ENCODE measurements at regions not wholly inside any gene's neighbourhood (a gene's known extent, or its start where the extent isn't known, plus 50 kb on each side); places are given as distances from the start of the nearest gene placed in this dataset.
A peak's percentile ranks its signal among the peaks of the same experiment; 100 is the strongest.
"Not testable (repeated sequence)": the region's sequence is repeated elsewhere in the genome, so short reads cannot be mapped to it uniquely, and the experiment has no call there.

- no peak overlapping the region for H3K27ac ChIP-seq (ENCODE audit: low read depth, low read length)
These were observed 52.7 kb upstream of the LARP1 start for GRCh38 chr5:154702477-154702876.

GRCh38 chr5:154701725-154702124, 53.5 kb upstream of the LARP1 start:
- H3K27me3 ChIP-seq (ENCODE audit: insufficient read depth, low read length); H3K4me3 ChIP-seq (ENCODE audit: low read depth, low read length); H3K36me3 ChIP-seq (ENCODE audit: insufficient read depth, low read length); H3K79me2 ChIP-seq (ENCODE audit: control insufficient read depth, insufficient read depth, low read length, unreplicated experiment); H2AFZ ChIP-seq (ENCODE audit: low read length, unreplicated experiment); H3K27ac ChIP-seq (ENCODE audit: low read depth, low read length): not testable (repeated sequence)
- H3K4me1 ChIP-seq (ENCODE audit: control insufficient read depth, insufficient read depth, low read length, unreplicated experiment) = peaks cover 18% of the 10 kb centered on the region

More at GRCh38 chr5:154702477-154702876, 52.7 kb upstream of the LARP1 start:
- no peaks in the 10 kb centered on the region for H3K36me3 ChIP-seq (ENCODE audit: insufficient read depth, low read length)
- no peaks in the 10 kb centered on the region for H3K27me3 ChIP-seq (ENCODE audit: insufficient read depth, low read length)
- no peaks in the 10 kb centered on the region for H3K79me2 ChIP-seq (ENCODE audit: control insufficient read depth, insufficient read depth, low read length, unreplicated experiment)
- peaks cover 13% of the 10 kb centered on the region for H3K4me1 ChIP-seq (ENCODE audit: control insufficient read depth, insufficient read depth, low read length, unreplicated experiment)
- H3K4me3 ChIP-seq (ENCODE audit: low read depth, low read length) = no peak overlapping the region
- H2AFZ ChIP-seq (ENCODE audit: low read length, unreplicated experiment) = no peak overlapping the region

DNA sequence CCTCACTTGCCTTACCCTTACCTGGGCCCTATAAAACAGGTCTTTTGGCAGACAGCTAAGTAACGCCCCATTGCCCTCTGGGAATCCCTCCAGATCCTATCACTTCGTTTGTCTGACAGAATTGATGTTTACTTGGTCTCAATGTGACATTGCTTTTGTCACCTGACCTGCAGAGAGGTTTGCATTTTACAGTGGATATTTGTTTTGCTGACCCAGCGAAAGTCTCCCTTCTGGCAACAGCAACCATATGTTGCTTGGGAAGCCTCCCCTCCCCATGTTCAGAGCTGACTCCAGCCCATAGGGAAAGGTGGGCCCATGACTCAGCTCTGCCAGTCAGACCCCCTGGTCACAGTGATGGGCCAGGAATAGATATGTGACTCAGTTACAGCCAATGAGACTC, 54.0 kb upstream of the LARP1 start:
- no peak overlapping the region for H3K27ac ChIP-seq (ENCODE audit: low read depth, low read length)
- H3K4me3 ChIP-seq (ENCODE audit: low read depth, low read length) = no peak overlapping the region
- no peaks in the 10 kb centered on the region for H3K36me3 ChIP-seq (ENCODE audit: insufficient read depth, low read length)
- no peaks in the 10 kb centered on the region for H3K27me3 ChIP-seq (ENCODE audit: insufficient read depth, low read length)
- H2AFZ ChIP-seq (ENCODE audit: low read length, unreplicated experiment) = no peak overlapping the region
- no peaks in the 10 kb centered on the region for H3K79me2 ChIP-seq (ENCODE audit: control insufficient read depth, insufficient read depth, low read length, unreplicated experiment)
- H3K4me1 ChIP-seq (ENCODE audit: control insufficient read depth, insufficient read depth, low read length, unreplicated experiment) = peaks cover 18% of the 10 kb centered on the region

DNA sequence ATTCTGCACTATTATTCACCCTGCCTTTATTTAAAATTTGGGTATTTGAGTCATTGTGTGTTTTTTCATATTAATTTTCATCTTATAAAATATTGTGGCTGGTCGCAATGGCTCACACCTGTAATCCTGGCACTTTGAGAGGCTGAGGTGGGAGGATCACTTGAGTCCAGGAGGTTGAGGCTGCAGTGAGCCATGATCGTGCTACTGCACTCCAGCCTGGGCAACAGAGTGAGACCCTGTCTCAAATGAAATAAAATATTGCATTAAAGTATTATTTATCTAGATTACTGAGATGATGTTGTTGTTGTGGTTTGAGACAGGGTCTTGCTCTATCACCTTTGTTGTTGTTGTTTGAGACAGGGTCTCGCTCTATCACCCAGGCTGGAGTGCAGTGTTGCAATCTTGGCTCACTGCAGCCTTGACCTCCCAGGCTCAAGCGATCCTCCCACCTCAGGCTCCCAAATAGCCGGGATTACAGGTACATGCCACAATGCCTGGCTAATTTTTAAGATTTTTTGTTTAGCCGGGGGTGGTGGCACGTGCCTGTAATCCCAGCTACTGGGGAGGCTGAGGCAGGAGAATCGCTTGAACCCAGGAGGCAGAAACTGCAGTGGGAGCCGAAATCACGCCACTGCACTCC, 54.8 kb upstream of the LARP1 start:
- H3K79me2 ChIP-seq (ENCODE audit: control insufficient read depth, insufficient read depth, low read length, unreplicated experiment); H3K4me3 ChIP-seq (ENCODE audit: low read depth, low read length); H2AFZ ChIP-seq (ENCODE audit: low read length, unreplicated experiment); H3K27me3 ChIP-seq (ENCODE audit: insufficient read depth, low read length); H3K36me3 ChIP-seq (ENCODE audit: insufficient read depth, low read length); H3K27ac ChIP-seq (ENCODE audit: low read depth, low read length): not testable (repeated sequence)
- peaks cover 18% of the 10 kb centered on the region for H3K4me1 ChIP-seq (ENCODE audit: control insufficient read depth, insufficient read depth, low read length, unreplicated experiment)

GRCh38 chr5:154698763-154699162, 56.4 kb upstream of the LARP1 start:
- Histone ChIP-seq H3K4me1 (ENCODE audit: control insufficient read depth, insufficient read depth, low read length, unreplicated experiment) (peaks cover 18% of the 10 kb centered on the region), H3K79me2 (ENCODE audit: control insufficient read depth, insufficient read depth, low read length, unreplicated experiment) (no peaks in the 10 kb centered on the region), H3K27me3 (ENCODE audit: insufficient read depth, low read length) (no peaks in the 10 kb centered on the region), H3K27ac (ENCODE audit: low read depth, low read length) (no peak overlapping the region), H3K4me3 (ENCODE audit: low read depth, low read length) (peak overlapping the region; percentile 42), H3K36me3 (ENCODE audit: insufficient read depth, low read length) (no peaks in the 10 kb centered on the region), H2AFZ (ENCODE audit: low read length, unreplicated experiment) (peak overlapping the region; percentile 85)

- peak overlapping the region; percentile 48 for H2AFZ ChIP-seq (ENCODE audit: low read length, unreplicated experiment)
- no peak overlapping the region for H3K27ac ChIP-seq (ENCODE audit: low read depth, low read length)
- peaks cover 21% of the 10 kb centered on the region for H3K4me1 ChIP-seq (ENCODE audit: control insufficient read depth, insufficient read depth, low read length, unreplicated experiment)
- no peaks in the 10 kb centered on the region for H3K27me3 ChIP-seq (ENCODE audit: insufficient read depth, low read length)
- H3K79me2 ChIP-seq (ENCODE audit: control insufficient read depth, insufficient read depth, low read length, unreplicated experiment) = no peaks in the 10 kb centered on the region
- H3K36me3 ChIP-seq (ENCODE audit: insufficient read depth, low read length) = no peaks in the 10 kb centered on the region
- peak overlapping the region; percentile 19; the same call in 1 of the 2 replicates for H3K4me3 ChIP-seq (ENCODE audit: low read depth, low read length)
These were observed 57.8 kb upstream of the LARP1 start for GRCh38 chr5:154697371-154697770.

- H3K4me3 ChIP-seq (ENCODE audit: low read depth, low read length) = peak overlapping the region; percentile 19; the same call in 1 of the 2 replicates
- no peak overlapping the region for H2AFZ ChIP-seq (ENCODE audit: low read length, unreplicated experiment)
- peaks cover 26% of the 10 kb centered on the region for H3K4me1 ChIP-seq (ENCODE audit: control insufficient read depth, insufficient read depth, low read length, unreplicated experiment)
- no peaks in the 10 kb centered on the region for H3K36me3 ChIP-seq (ENCODE audit: insufficient read depth, low read length)
- no peak overlapping the region for H3K27ac ChIP-seq (ENCODE audit: low read depth, low read length)
- no peaks in the 10 kb centered on the region for H3K79me2 ChIP-seq (ENCODE audit: control insufficient read depth, insufficient read depth, low read length, unreplicated experiment)
- H3K27me3 ChIP-seq (ENCODE audit: insufficient read depth, low read length) = no peaks in the 10 kb centered on the region
These were observed 58.3 kb upstream of the LARP1 start for GRCh38 chr5:154696891-154697290.

DNA sequence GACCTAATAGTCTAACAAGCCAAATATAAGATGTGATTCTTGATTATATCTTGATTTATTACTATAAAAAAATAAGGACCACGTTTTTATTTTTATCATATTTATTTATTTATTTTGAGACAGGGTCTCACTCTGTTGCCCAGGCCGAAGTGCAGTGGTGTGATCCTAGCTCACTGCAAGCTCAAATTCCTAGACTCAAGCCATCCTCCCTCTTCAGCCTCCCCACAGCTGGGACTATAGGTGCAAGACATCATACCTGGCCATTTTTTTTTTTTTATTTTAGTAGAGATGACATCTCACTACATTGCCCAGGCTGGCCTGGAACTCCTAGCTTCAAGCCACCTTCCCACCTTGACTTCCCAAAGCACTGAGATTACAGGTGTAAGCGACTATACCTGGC, 61.0 kb upstream of the LARP1 start:
- Histone ChIP-seq H3K36me3 (ENCODE audit: insufficient read depth, low read length) (no peaks in the 10 kb centered on the region), H3K4me3 (ENCODE audit: low read depth, low read length) (no peak overlapping the region), H3K79me2 (ENCODE audit: control insufficient read depth, insufficient read depth, low read length, unreplicated experiment) (no peaks in the 10 kb centered on the region), H3K27me3 (ENCODE audit: insufficient read depth, low read length) (no peaks in the 10 kb centered on the region), H3K4me1 (ENCODE audit: control insufficient read depth, insufficient read depth, low read length, unreplicated experiment) (peaks cover 27% of the 10 kb centered on the region), H2AFZ (ENCODE audit: low read length, unreplicated experiment) (no peak overlapping the region), H3K27ac (ENCODE audit: low read depth, low read length) (no peak overlapping the region)

GRCh38 chr5:154690488-154690887, 64.7 kb upstream of the LARP1 start:
- Histone ChIP-seq H3K27ac (ENCODE audit: low read depth, low read length) (no peak overlapping the region), H3K4me3 (ENCODE audit: low read depth, low read length) (no peak overlapping the region), H3K79me2 (ENCODE audit: control insufficient read depth, insufficient read depth, low read length, unreplicated experiment) (no peaks in the 10 kb centered on the region), H2AFZ (ENCODE audit: low read length, unreplicated experiment) (no peak overlapping the region), H3K27me3 (ENCODE audit: insufficient read depth, low read length) (no peaks in the 10 kb centered on the region), H3K4me1 (ENCODE audit: control insufficient read depth, insufficient read depth, low read length, unreplicated experiment) (peaks cover 13% of the 10 kb centered on the region), H3K36me3 (ENCODE audit: insufficient read depth, low read length) (no peaks in the 10 kb centered on the region)

DNA sequence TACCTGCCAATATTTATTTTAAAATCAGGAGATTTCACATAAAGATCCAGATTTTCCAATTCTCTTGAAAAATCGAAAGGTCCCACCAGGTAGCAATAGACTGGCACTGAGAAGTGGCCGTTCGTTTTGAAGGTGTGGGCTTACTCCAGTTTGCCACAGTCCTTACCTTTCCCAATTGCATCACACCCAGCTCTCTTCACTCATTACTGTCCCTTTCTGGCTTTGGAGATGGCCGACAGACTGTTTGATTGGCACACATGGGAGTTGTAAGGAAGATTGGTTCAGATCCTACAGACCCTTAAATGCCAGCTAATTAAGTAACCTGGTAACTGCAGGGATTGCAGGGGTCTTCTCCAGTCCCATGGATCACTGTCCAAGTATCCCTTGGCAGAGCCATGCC, 68.7 kb upstream of the LARP1 start:
- Histone ChIP-seq H3K4me1 (ENCODE audit: control insufficient read depth, insufficient read depth, low read length, unreplicated experiment) (peaks cover 2% of the 10 kb centered on the region), H2AFZ (ENCODE audit: low read length, unreplicated experiment) (no peak overlapping the region), H3K27ac (ENCODE audit: low read depth, low read length) (no peak overlapping the region), H3K27me3 (ENCODE audit: insufficient read depth, low read length) (no peaks in the 10 kb centered on the region), H3K79me2 (ENCODE audit: control insufficient read depth, insufficient read depth, low read length, unreplicated experiment) (no peaks in the 10 kb centered on the region), H3K36me3 (ENCODE audit: insufficient read depth, low read length) (no peaks in the 10 kb centered on the region), H3K4me3 (ENCODE audit: low read depth, low read length) (no peak overlapping the region)

DNA sequence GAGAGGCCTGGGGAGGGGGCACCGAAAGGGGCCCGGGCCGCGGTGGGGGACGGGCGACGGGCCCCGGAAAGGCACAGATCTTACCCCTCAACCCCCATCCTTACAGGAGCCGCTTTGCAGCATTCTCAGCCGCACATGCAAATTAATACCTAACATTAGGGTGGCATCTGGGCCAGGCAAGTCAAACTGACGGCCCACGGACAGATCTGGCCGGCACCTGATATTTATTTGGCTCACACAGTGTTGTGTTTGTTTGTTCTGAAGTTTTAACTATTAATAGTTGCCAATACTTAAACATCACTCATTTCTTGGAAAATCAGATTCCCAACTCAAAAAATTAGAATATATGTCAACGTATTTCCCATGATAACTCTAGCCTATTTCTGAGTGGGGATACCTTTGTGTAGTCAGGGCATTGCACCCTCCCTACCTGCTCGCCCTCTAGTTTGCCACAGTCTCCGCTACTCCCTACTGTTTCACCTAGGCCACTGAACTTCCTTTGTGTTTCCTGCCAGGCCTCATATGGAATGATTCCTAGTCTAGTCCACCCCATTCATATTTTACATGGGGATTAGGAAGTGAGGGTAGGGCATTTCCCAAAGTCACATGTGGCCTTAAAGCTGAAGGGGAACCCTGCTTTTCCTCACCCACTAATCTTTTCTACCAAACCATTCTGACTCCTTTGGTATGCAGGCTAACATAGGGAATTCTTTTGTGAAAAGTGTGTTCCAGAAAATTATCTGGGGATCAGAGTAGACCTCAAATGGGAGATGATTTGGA, 71.9 kb upstream of the LARP1 start:
- Histone ChIP-seq H3K4me3 (ENCODE audit: low read depth, low read length) (peak overlapping the region; percentile 76), H3K36me3 (ENCODE audit: insufficient read depth, low read length) (no peaks in the 10 kb centered on the region), H2AFZ (ENCODE audit: low read length, unreplicated experiment) (peak overlapping the region; percentile 51), H3K79me2 (ENCODE audit: control insufficient read depth, insufficient read depth, low read length, unreplicated experiment) (no peaks in the 10 kb centered on the region), H3K27me3 (ENCODE audit: insufficient read depth, low read length) (no peaks in the 10 kb centered on the region), H3K27ac (ENCODE audit: low read depth, low read length) (no peak overlapping the region), H3K4me1 (ENCODE audit: control insufficient read depth, insufficient read depth, low read length, unreplicated experiment) (no peaks in the 10 kb centered on the region)

Data from ACC112 (cell line).